HepG2 (cell line): ENCODE measurements at regions not wholly inside any gene's neighbourhood (a gene's known extent, or its start where the extent isn't known, plus 50 kb on each side); places are given as distances from the start of the nearest gene placed in this dataset.

Source experiments
- ATAC-seq: fragments of 200-7000 bp; cut with Tn5 transposase; 3 replicates; pipeline ENCODE4 v1.9.1; 2020; ENCODE audit warnings: mild to moderate bottlenecking, moderate library complexity
- BruUV-seq: library from RNA; stranded (reverse); fragments of 400-500 nt; replicated peaks from 2 replicates; lab custom pipeline; 2021; lab: Mats Ljungman, UMichigan
- CTCF ChIA-PET: fragments of 300-600 bp; formaldehyde crosslinking; extraction: SDS; loops from one replicate; lab custom pipeline; 2021; ENCODE audit warnings: low total read pairs, inconsistent platforms, low intra/inter-chr PET ratio; lab: Yijun Ruan, JAX
- POLR2A ChIA-PET: fragments of 350-600 bp; sonication (Branson Sonifier 250); formaldehyde crosslinking; loops from one replicate; lab custom pipeline; 2020; ENCODE audit warnings: antibody characterized with exemption, inconsistent platforms; lab: Yijun Ruan, JAX
- DNase-seq: peaks from one replicate; pipeline ENCODE4 v3.0.0-alpha.2; 2015; ENCODE audit warnings: low spot score
- FAIRE-seq: peaks from 3 replicates; lab custom pipeline; 2011; peaks lifted over from hg19 to GRCh38; lab: Jason Lieb, UNC
- H2AFZ ChIP-seq: one replicate; pipeline ENCODE4 v1.6.1; 2011; ENCODE audit warnings: low read length, inconsistent platforms
- H3K27ac ChIP-seq: fragments of 300-600 bp; 3 replicates; pipeline ENCODE4 v1.8.0; 2011; ENCODE audit warnings: mixed run types, mild to moderate bottlenecking, mixed read lengths, low read length, inconsistent platforms; ENCODE audit not compliant: insufficient read depth; ENCODE audit errors: extremely low read length
- H3K27me3 ChIP-seq, 2 experiments: fragments of 200-600 bp in 1 of 2; 2 replicates in 1 of 2; 3 replicates in 1 of 2; pipeline versions ENCODE4 v1.6.0 to v1.8.0; 2011; ENCODE audit warnings: low read length in 2 of 2, mild to moderate bottlenecking in 2 of 2, moderate library complexity in 2 of 2, inconsistent platforms in 1 of 2; ENCODE audit not compliant: insufficient read depth in 2 of 2, control insufficient read depth in 1 of 2
- H3K36me3 ChIP-seq, 2 experiments: fragments of 200-600 bp in 1 of 2; replicated peaks in 1 of 2; 2 replicates in 1 of 2; 3 replicates in 1 of 2; pipeline versions ENCODE4 v1.5.1 to v1.8.0; 2011; ENCODE audit warnings: low read length in 2 of 2, inconsistent platforms in 1 of 2; ENCODE audit not compliant: insufficient read depth in 2 of 2, control insufficient read depth in 1 of 2
- H3K4me1 ChIP-seq: 2 replicates; pipeline ENCODE4 v1.5.1; 2012; ENCODE audit warnings: low read length, inconsistent platforms; ENCODE audit not compliant: insufficient read depth
- H3K4me2 ChIP-seq: 2 replicates; pipeline ENCODE4 v1.6.0; 2011; ENCODE audit warnings: low read depth, low read length, inconsistent platforms
- H3K4me3 ChIP-seq, 3 experiments: fragments of 200-600 bp in 1 of 3; sonication (generic), shearing (Covaris generic) in 1 of 3; replicated peaks in 1 of 3; 2 replicates each; pipeline ENCODE4 v1.5.1; 2011 to 2016; ENCODE audit warnings: low read length in 3 of 3, inconsistent platforms in 2 of 3, low read depth in 2 of 3, mild to moderate bottlenecking in 2 of 3, control low read depth in 1 of 3, mixed read lengths in 1 of 3; ENCODE audit not compliant: insufficient read depth in 1 of 3
- H3K79me2 ChIP-seq: one replicate; pipeline ENCODE4 v1.6.1; 2011; ENCODE audit warnings: low read length, inconsistent platforms; ENCODE audit not compliant: insufficient read depth
- H3K9ac ChIP-seq: 2 replicates; pipeline ENCODE4 v1.6.0; 2011; ENCODE audit warnings: mild to moderate bottlenecking, low read depth, low read length, inconsistent platforms; ENCODE audit not compliant: insufficient read depth
- H3K9me3 ChIP-seq: 2 replicates; pipeline ENCODE4 v1.5.1; 2012; ENCODE audit warnings: mild to moderate bottlenecking, low read length
- H4K20me1 ChIP-seq: 2 replicates; pipeline ENCODE4 v1.6.0; 2011; ENCODE audit warnings: inconsistent platforms, mild to moderate bottlenecking, low read length, moderate library complexity; ENCODE audit not compliant: insufficient read depth
- CEBPB ChIP-seq: IDR thresholded peaks from 2 replicates; pipeline ENCODE4 v1.6.1; 2011; ENCODE audit warnings: low read depth, low read length, improper control_type of control experiment, borderline replicate concordance
- EZH2 ChIP-seq: conservative IDR thresholded peaks from 2 replicates; pipeline ENCODE4 v1.6.1; 2012; ENCODE audit warnings: mild to moderate bottlenecking, low read depth, low read length, moderate library complexity
- LCORL ChIP-seq, 2 experiments: fragments of 450-650 bp in 1 of 2; sonication (generic) in 1 of 2; formaldehyde crosslinking in 1 of 2; IDR thresholded peaks; 2 replicates each; pipeline versions ENCODE4 v1.5.0 to v1.6.1; 2017 to 2020; ENCODE audit warnings: antibody characterized with exemption in 1 of 2, missing genetic modification reagents in 1 of 2
- MIER2 ChIP-seq: IDR thresholded peaks from 2 replicates; pipeline ENCODE4 v1.6.1; 2016; ENCODE audit warnings: missing biosample characterization, missing genetic modification reagents
- PAX8 ChIP-seq: sonication (generic); formaldehyde crosslinking; IDR thresholded peaks from 2 replicates; pipeline ENCODE4 v1.8.0; 2022; ENCODE audit warnings: mild to moderate bottlenecking, missing genetic modification reagents, borderline replicate concordance
- PCBP2 ChIP-seq: fragments of 200-400 bp; formaldehyde crosslinking; optimal IDR thresholded peaks from 2 replicates; pipeline ENCODE3; 2018; ENCODE audit warnings: low read length, low read depth; ENCODE audit not compliant: poor library complexity, severe bottlenecking
- PRMT3 ChIP-seq: sonication (generic); formaldehyde crosslinking; IDR thresholded peaks from 2 replicates; pipeline ENCODE4 v1.8.1; 2022; ENCODE audit warnings: low read depth, mild to moderate bottlenecking, moderate library complexity, missing genetic modification reagents, borderline replicate concordance
- TRIM24 ChIP-seq: sonication (generic); formaldehyde crosslinking; IDR thresholded peaks from 2 replicates; pipeline ENCODE4 v1.8.0; 2022; ENCODE audit warnings: mild to moderate bottlenecking, missing genetic modification reagents
- ZNF652 ChIP-seq: IDR thresholded peaks from 2 replicates; pipeline ENCODE4 v1.6.1; 2016; ENCODE audit warnings: low read depth, borderline replicate concordance
- ZNF777 ChIP-seq: sonication (generic); formaldehyde crosslinking; IDR thresholded peaks from 2 replicates; pipeline ENCODE4 v1.4.0; 2020; ENCODE audit warnings: missing genetic modification reagents
- WGBS: methylation state at CpG from one replicate; pipeline ENCODE4 v1.1.6; 2017; ENCODE audit warnings: low lambda C conversion rate; 5-methylcytosine and 5-hydroxymethylcytosine counted together
- in situ Hi-C: cut with HindIII; loops from 2 replicates; pipeline ENCODE4 v1.10.0; 2017; ENCODE audit warnings: low pct_unique_long_range_greater_than_20kb; ENCODE audit not compliant: extremely low pct_ligation_motif_present
- intact Hi-C: fragments of 100-400 bp; cut with micrococcal nuclease; formaldehyde crosslinking; loops from one replicate; pipeline ENCODE4 v1.10.0; 2022; ENCODE audit not compliant: unreplicated experiment

DNA sequence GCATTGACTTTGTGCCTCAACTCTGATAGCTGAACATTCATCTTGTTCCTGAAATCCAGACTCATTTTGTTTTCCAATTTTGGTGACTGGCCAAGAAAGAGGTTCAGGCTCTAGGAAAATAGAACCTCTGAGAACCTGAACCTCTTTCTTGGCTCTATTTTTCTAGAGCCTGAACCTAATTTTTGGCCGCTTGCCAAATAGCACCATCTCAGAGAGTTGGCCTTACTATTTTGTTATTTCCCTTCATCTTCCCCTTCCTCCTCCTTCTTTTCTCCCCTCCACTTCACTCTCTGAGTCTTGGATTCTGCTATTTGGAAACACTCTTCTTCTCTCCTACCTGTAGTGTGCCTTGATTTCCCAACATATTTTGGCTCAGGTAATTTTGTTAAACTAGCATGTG lies 114.4 kb upstream of the CNTN1 start:
- H3K27me3 ChIP-seq, result no peaks in the 10 kb centered on the region
- FAIRE-seq (no peak), DNase-seq (no peak), ATAC-seq (no peak)
- H3K4me2 ChIP-seq, result no peak overlapping the region
- in situ Hi-C loops, result no loop called here
- no peaks in the 10 kb centered on the region for H3K4me1 ChIP-seq
- no peak overlapping the region for H3K27ac ChIP-seq
- 20% methylated on average over 1 of the region's 1 CpG for WGBS
- no TSS peak for BruUV-seq
- no peaks in the 10 kb centered on the region for H4K20me1 ChIP-seq
- intact Hi-C loops, result no loop called here
- H3K9me3 ChIP-seq, result peaks cover 75% of the 10 kb centered on the region
- TF ChIP-seq TRIM24 (CRISPR knock-in tag) (no peak), PAX8 (CRISPR knock-in tag) (no peak), LCORL (IDR thresholded peaks at IDR 0.05) (peak; percentile 71; the same call in 1 of the 2 replicates), LCORL (CRISPR knock-in tag; IDR thresholded peaks at IDR 0.05) (no peak), PCBP2 (no peak), CEBPB (no peak)
- no peak overlapping the region for H3K9ac ChIP-seq
- H3K4me3 ChIP-seq, result no peak overlapping the region
- CTCF ChIA-PET, result no interaction called here
- no peaks in the 10 kb centered on the region for H3K79me2 ChIP-seq
- no peak overlapping the region for H2AFZ ChIP-seq
- no peaks in the 10 kb centered on the region for H3K36me3 ChIP-seq
- POLR2A ChIA-PET, result no interaction called here

- Histone ChIP-seq H3K9me3 (peaks cover 76% of the 10 kb centered on the region), H2AFZ (no peak overlapping the region), H3K79me2 (no peaks in the 10 kb centered on the region), H3K36me3 (no peaks in the 10 kb centered on the region), H3K4me2 (no peak overlapping the region), H3K4me3 (no peak overlapping the region), H4K20me1 (no peaks in the 10 kb centered on the region), H3K27ac (no peak overlapping the region), H3K4me1 (no peaks in the 10 kb centered on the region), H3K27me3 (no peaks in the 10 kb centered on the region), H3K9ac (no peak overlapping the region)
- intact Hi-C loops, result no loop called here
- WGBS, result 0% methylated on average over 1 of the region's 1 CpG
- DNase-seq, result no peak
- POLR2A ChIA-PET, result no interaction called here
- TF ChIP-seq ZNF777 (no peak), MIER2 (CRISPR knock-in tag) (no peak), PRMT3 (CRISPR knock-in tag) (no peak), ZNF652 (CRISPR knock-in tag) (no peak), EZH2 (no peak)
- no TSS peak for BruUV-seq
- in situ Hi-C loops, result no loop called here
- ATAC-seq, result no peak
- FAIRE-seq, result no peak
- CTCF ChIA-PET, result no interaction called here
These were observed 112.6 kb upstream of the CNTN1 start for GRCh38 chr12:40579687-40580086.
